ENCODE measurements at regions not wholly inside any gene's neighbourhood (a gene's known extent, or its start where the extent isn't known, plus 50 kb on each side); places are given as distances from the start of the nearest gene placed in this dataset.

GRCh38 chr4:133597251-133597650 is 448.2 kb downstream of the PCDH10 start:
- H3K9me3 ChIP-seq, result no peaks in the 10 kb centered on the region
- no peak overlapping the region for H3K27ac ChIP-seq
- no peak for TF ChIP-seq CTCF (IDR thresholded peaks at IDR 0.05)
- DNase-seq (ENCODE audit: low spot score) (no peak), ATAC-seq (ENCODE audit: insufficient number of reproducible peaks, low FRiP score, low read depth) (no peak)
- no peaks in the 10 kb centered on the region for H3K36me3 ChIP-seq
- no peak overlapping the region for H3K4me3 ChIP-seq
- no peaks in the 10 kb centered on the region for H3K27me3 ChIP-seq (replicated peaks; ENCODE audit: insufficient read depth)
- no peaks in the 10 kb centered on the region for H3K4me1 ChIP-seq (ENCODE audit: control insufficient read depth in 1 of 2, low read depth in 2 of 2)

GRCh38 chr4:133596459-133596858 is 447.4 kb downstream of the PCDH10 start:
- no peak overlapping the region for H3K27ac ChIP-seq
- TF ChIP-seq CTCF (IDR thresholded peaks at IDR 0.05), result no peak
- DNase-seq (ENCODE audit: low spot score) (no peak), ATAC-seq (ENCODE audit: insufficient number of reproducible peaks, low FRiP score, low read depth) (no peak)
- no peaks in the 10 kb centered on the region for H3K27me3 ChIP-seq (replicated peaks; ENCODE audit: insufficient read depth)
- no peak overlapping the region for H3K4me3 ChIP-seq
- H3K4me1 ChIP-seq (ENCODE audit: control insufficient read depth in 1 of 2, low read depth in 2 of 2), result no peaks in the 10 kb centered on the region
- H3K9me3 ChIP-seq, result no peaks in the 10 kb centered on the region
- no peaks in the 10 kb centered on the region for H3K36me3 ChIP-seq

- no peak for TF ChIP-seq CTCF (IDR thresholded peaks at IDR 0.05)
- H3K4me3 ChIP-seq, result no peak overlapping the region
- no peaks in the 10 kb centered on the region for H3K9me3 ChIP-seq
- no peak for DNase-seq (ENCODE audit: low spot score)
- no peak for ATAC-seq (ENCODE audit: insufficient number of reproducible peaks, low FRiP score, low read depth)
- H3K4me1 ChIP-seq (ENCODE audit: control insufficient read depth in 1 of 2, low read depth in 2 of 2), result no peaks in the 10 kb centered on the region
- H3K27me3 ChIP-seq (replicated peaks; ENCODE audit: insufficient read depth), result no peaks in the 10 kb centered on the region
- H3K36me3 ChIP-seq, result no peaks in the 10 kb centered on the region
- no peak overlapping the region for H3K27ac ChIP-seq
Observed at GRCh38 chr4:133594390-133595207, 445.5 kb downstream of the PCDH10 start.

- Histone ChIP-seq H3K36me3 (no peaks in the 10 kb centered on the region), H3K27me3 (replicated peaks; ENCODE audit: insufficient read depth) (no peaks in the 10 kb centered on the region), H3K27ac (no peak overlapping the region), H3K4me3 (no peak overlapping the region), H3K9me3 (peaks cover 3% of the 10 kb centered on the region), H3K4me1 (ENCODE audit: control insufficient read depth in 1 of 2, low read depth in 2 of 2) (no peaks in the 10 kb centered on the region)
- DNase-seq (ENCODE audit: low spot score) (no peak), ATAC-seq (ENCODE audit: insufficient number of reproducible peaks, low FRiP score, low read depth) (no peak)
- no peak for TF ChIP-seq CTCF (IDR thresholded peaks at IDR 0.05)
Observed at GRCh38 chr4:133593764-133594163, 444.7 kb downstream of the PCDH10 start.

- DNase-seq (ENCODE audit: low spot score) (no peak), ATAC-seq (ENCODE audit: insufficient number of reproducible peaks, low FRiP score, low read depth) (no peak)
- Histone ChIP-seq H3K27ac (no peak overlapping the region), H3K9me3 (peaks cover 3% of the 10 kb centered on the region), H3K36me3 (no peaks in the 10 kb centered on the region), H3K27me3 (replicated peaks; ENCODE audit: insufficient read depth) (no peaks in the 10 kb centered on the region), H3K4me1 (ENCODE audit: control insufficient read depth in 1 of 2, low read depth in 2 of 2) (no peaks in the 10 kb centered on the region), H3K4me3 (no peak overlapping the region)
- TF ChIP-seq CTCF (IDR thresholded peaks at IDR 0.05), result no peak
Observed at GRCh38 chr4:133592591-133592990, 443.5 kb downstream of the PCDH10 start.

Measured in thoracic aorta (tissue), 2 donors.